ENCODE measurements at regions not wholly inside any gene's neighbourhood (a gene's known extent, or its start where the extent isn't known, plus 50 kb on each side); places are given as distances from the start of the nearest gene placed in this dataset.

- TF ChIP-seq CTCF (IDR thresholded peaks at IDR 0.05) (no peak), POLR2A (IDR thresholded peaks at IDR 0.05; ENCODE audit: low read depth) (no peak), EP300 (IDR thresholded peaks at IDR 0.05) (no peak)
Measured at GRCh38 chr6:133761706-133762105, 127.2 kb upstream of the TCF21 start.
